GM21423 (cell line): ENCODE measurements at regions not wholly inside any gene's neighbourhood (a gene's known extent, or its start where the extent isn't known, plus 50 kb on each side); places are given as distances from the start of the nearest gene placed in this dataset.
"Not testable (repeated sequence)": the region's sequence is repeated elsewhere in the genome, so short reads cannot be mapped to it uniquely, and the experiment has no call there.

ENCODE experiments used
- ATAC-seq: cut with Tn5 transposase; IDR thresholded peaks from one replicate; pipeline ENCODE4 v1.9.1; 2021; ENCODE audit warnings: mild to moderate bottlenecking, moderate library complexity; ENCODE audit not compliant: unreplicated experiment

DNA sequence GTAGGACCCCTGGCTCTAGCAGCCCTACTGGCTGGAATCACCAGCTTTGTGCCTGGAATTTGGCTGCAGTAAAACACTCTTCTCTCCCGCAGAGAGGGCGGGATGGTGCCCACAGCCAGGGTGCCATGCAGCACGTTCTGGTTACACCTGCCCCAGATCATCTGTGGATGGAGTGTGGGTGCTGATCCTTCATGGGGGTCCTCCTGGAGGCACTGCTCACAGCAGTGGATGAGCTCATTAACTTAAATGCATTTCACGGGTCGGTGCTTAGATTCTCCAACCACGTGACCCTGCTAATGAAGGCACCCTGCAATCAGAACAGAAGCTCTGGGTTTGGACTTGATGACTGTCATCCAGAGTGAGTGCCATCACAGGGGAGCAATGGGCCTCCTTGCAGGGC is 138.6 kb upstream of the AFDN start:
- no peak for ATAC-seq

DNA sequence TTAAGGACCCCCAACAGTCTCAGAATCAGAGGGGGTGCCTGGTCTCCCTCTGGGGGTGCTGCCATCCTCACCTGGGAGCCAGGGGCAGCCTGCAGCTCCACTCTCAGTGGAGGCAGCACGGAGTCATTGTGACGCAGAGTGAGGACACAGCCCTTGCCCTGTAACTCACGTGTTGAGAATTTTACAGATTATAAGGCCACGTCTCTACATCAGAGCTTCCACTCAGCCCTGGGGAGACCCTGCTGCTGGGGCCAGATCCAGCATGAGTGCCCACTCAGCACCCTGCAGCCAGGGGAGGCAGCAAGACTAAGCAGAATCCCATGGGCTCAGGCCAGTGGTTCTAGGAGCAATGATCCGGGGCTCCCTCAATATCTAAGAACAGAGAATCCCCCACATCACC is 137.4 kb upstream of the AFDN start:
- ATAC-seq = no peak

DNA sequence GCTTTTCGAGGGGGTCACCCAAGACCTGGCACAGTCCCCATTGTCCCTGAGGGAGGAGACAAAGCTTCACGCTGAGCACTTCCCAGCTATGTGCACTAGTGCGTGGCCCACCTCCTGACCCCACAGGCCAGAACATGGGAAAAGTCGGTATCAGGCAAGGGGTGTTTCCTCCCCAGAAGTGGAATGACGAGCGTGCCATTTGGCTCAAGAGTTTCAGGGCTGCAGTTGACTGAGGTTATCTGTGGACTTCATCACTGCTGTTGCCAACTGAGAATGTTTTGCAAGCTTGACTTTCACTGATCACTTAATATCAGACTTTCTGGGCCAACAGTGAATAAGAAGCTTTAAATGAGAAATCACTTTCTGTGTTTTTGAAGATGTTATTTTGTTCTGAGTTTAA is 137.0 kb upstream of the AFDN start:
- ATAC-seq = no peak

GRCh38 chr6:167690167-167690922 is 136.4 kb upstream of the AFDN start:
- not testable (repeated sequence) for ATAC-seq

GRCh38 chr6:167690931-167691330 is 135.8 kb upstream of the AFDN start:
- ATAC-seq = no peak

DNA sequence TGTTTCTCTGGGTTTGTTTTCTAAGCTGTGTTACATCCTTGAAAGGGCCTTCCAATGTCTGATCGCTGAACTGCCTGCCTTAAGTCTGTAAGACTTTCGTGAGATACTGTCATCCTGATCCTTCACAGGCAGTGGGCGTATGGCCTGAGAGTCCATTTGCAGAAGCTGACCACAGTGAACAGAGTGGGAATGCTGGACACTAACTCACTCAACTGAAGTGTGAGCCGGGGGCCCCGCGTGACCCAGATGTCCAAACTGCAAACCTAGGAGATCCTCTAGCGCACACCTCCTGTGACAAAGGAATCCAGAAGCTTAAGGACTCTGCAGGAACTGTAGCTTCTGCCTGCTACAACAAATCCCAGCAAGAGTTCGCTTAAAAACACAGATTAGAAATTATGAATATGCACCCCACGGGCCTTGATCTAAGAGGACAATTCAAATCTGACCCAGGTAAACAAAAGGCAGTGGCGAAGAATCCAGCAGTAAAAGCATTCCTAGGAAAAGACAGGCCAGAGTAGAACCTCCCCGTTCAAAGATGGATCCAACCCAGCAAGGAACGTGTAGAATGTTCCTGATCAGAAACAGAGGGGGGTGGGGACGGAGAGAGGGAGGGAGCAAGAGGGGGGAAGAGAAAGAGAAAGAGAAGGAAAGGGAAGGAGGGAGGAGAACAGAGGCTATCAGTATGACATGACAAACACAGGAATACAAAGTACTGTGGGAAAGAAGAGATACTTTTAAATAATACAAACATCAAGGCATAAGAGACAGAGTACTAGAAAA is 135.0 kb upstream of the AFDN start:
- ATAC-seq = no peak

DNA sequence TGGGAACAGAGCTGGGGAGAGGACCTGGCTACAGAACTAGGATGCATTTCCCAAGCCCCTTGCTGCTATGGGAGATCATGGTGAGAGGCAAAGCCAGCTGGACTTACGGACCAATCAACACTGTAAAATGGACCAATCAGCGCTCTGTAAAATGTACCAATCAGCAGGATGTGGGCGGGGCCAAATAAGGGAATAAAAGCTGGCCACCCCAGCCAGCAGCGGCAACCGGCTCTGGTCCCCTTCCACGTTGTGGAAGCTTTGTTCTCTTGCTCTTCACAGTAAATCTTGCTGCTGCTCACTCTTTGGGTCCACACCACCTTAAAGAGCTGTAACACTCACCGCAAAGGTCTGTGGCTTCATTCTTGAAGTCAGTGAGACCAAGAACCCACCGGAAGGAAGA is 133.2 kb upstream of the AFDN start:
- ATAC-seq = not testable (repeated sequence)

DNA sequence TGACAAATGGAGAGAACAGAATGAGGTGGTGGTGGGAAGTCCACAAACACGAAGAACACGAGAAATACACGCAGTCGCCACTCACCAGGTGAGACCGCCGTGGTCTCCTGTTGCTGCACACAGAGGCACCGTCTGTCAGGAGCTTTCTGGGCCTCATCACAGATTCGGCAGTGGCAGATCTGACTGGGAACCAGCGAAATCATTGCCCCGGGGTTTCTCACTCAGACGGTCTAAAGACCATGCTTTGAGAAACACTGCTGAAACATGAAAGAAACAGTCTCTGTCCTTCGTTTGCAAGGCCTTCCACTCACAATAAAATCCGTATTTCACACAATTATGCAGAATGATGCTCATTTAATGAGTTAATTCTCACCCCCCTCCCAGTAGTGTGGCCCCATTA is 130.9 kb upstream of the AFDN start:
- ATAC-seq = no peak

DNA sequence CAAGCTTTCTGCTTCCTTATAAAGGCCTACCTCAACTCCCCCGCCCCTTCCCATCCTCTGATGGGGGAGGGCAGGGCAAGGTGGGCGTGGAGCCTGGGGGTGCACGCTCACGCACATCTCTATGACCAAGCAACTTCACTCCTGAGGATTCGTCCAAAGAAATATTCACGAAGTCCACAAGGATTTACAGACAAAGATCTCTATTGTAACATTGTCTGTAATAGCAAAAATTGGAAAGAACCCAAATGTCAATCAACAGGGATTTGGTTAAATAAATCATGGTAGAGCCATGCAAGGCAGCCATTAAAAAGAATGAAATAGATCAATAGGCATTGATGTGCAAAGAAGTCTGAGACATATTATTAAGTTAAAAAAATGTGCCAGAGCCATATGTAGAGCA is 130.4 kb upstream of the AFDN start:
- no peak for ATAC-seq

DNA sequence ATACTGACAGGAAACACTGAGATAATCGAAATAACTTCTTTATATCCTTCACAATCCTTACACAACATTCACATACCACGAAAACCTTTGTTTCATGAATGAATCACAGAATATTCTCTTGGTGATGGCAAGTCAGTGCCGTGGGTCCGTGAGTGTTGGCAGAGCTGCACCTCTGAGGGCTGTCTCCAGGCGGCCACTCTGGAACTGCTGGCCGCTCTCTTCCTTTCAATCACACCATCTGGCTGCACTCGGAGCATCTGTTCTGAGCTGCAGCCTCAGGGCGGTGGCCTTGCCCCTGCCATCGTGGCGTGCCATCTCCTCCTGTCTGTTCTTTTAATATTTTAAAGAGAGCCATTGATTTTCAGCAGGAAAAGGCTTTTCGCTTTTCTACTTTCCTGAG is 129.4 kb upstream of the AFDN start:
- ATAC-seq = no peak

DNA sequence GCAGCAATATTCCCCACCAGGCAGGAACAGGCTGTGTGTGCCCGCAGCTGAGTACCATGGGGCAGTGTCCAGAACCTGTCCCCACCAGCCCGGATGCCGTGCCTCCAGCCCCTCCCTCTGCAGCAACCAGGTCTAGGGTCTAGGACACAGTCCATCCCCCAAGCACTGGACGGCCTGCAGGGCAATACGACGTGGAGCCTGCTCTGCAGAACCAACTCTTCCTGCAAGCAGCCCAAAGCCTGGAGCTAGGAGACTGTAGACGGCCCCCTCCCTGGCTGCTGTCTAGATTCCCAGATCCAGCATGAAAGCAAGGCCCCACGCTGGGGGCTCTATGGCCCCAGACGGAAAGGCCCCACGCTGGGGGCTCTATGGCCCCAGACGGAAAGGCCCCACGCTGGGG is 128.2 kb upstream of the AFDN start:
- ATAC-seq = no peak

GRCh38 chr6:167699141-167699931 is 127.4 kb upstream of the AFDN start:
- peak; percentile 95 for ATAC-seq

- ATAC-seq = no peak
These were observed 126.5 kb upstream of the AFDN start for GRCh38 chr6:167700199-167700598.

DNA sequence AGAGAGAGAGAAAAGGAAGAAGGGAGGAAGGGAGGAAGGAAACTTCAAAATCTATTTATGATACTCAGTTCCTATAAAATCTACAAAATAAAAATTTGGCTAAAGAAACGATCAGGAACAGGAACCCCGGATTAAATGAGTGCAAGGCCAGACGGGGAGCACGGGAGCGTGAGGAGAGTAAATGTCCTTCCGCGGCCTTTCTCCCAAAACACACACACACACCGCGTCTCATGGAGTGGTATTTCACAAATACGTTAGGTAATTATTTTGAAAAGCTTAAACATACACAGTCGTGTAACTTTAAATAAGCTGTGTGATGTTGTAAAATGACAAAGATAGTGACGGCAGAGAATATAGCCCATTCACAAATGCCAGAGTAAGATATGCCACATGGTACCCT is 125.7 kb upstream of the AFDN start:
- no peak for ATAC-seq

DNA sequence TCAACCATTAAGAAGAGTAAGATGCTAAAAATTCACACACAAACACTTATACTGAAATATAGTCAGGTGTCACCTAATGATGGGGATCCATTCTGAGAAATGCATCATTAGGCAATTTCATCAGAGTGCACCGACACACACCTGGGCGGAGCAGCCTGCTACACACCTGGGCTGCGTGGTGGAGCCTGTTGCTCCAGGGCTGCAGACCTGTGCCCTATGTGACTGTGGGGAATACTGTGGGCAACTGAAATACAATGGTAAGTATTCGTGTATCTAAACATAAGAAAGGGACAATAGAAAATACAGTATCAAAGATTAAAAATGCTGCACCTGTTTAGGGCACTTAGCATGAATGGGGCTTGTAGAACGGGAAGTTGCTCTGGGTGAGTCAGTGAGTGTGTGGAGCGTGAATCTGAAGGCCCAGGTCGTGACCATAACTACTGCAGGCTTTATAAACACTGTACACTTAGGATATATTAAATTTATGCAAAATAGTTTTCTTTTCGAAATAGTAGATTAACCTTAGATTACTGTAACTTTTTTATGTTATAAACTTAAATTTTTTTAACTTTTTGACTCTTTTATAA is 124.4 kb upstream of the AFDN start:
- ATAC-seq = no peak

- no peak for ATAC-seq
These were observed 123.4 kb upstream of the AFDN start for GRCh38 chr6:167703347-167703746.

DNA sequence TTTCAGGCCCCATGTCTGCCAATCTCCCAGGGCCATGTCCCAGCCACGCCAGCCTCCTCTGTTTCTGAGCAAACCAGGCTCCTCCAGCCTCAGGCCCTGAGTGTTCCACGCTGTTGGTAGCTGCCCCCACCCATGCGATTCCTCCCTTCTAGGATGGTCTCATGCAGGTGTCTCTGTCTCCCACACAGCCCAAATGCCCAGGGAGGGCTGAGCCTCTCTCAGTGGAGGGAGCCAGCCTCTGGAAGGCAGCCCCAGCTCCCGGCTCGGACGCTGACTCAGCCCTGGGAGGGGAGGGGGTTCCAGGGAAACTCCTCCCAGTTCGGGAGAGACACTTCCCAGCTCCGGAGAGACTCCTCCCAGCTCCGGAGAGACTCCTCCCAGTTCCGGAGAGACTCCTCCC is 122.9 kb upstream of the AFDN start:
- ATAC-seq = no peak

GRCh38 chr6:167704396-167704901 is 122.3 kb upstream of the AFDN start:
- ATAC-seq = no peak

DNA sequence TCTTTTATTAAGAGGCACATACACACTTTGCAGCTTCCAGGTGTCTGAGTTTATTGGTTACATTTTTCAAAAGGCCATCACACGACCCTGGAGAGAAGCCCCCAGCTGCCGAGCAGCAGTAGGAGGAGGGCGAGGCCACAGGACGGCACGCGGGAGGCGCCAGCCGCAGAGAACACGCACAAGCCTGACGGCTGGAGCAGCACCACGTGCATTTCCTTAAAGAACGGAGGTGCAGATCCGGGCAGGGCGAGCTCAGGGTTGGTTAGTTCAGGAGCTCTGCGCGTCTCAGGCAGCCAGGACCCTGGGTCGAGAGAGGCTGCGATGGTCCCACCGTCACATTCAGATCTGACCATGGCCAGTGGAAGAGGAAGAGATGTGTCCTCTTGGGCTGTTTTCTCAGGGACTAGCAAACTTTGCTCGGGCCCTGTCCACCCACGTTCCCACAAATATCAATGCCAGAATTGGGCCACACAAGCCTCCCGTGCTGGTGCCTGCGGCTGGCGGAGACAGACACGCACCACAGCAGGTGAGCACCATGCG is 121.4 kb upstream of the AFDN start:
- ATAC-seq = no peak

GRCh38 chr6:167706313-167707109 is 120.2 kb upstream of the AFDN start:
- peak; percentile 97 for ATAC-seq
